ENCODE measurements at regions not wholly inside any gene's neighbourhood (a gene's known extent, or its start where the extent isn't known, plus 50 kb on each side); places are given as distances from the start of the nearest gene placed in this dataset.

DNA sequence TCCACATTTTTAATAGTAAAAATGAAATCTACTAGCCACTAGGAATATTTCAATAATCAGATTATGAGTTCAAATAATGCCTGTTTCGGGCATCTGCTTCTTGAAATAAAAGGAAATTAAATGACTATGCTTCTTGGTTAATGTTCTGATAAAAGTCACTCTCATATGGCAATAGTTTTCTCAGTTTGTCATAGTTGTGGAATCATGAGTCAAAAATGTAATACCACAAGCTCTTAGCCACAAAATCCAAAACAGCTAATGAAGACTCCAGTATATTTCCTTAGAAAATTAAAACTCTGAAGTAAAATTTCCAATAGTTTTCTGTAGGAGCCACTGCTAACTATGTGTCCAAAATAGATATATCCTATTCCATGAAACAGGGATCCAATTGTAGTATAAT, 676.3 kb upstream of the CDH8 start:
- Histone ChIP-seq H2BK120ac (ENCODE audit: low read depth, low read length, poor library complexity, severe bottlenecking) (no peak overlapping the region), H2BK20ac (ENCODE audit: low read depth, low read length, poor library complexity, severe bottlenecking) (no peak overlapping the region), H4K20me1 (ENCODE audit: control insufficient read depth, insufficient read depth, insufficient read length) (no peaks in the 10 kb centered on the region), H3K56ac (ENCODE audit: insufficient read length, low read depth, low read length) (no peak overlapping the region), H3K27ac (ENCODE audit: insufficient read length, low read depth, low read length) (no peak overlapping the region), H2BK15ac (ENCODE audit: low read depth, low read length) (no peak overlapping the region), H3K9ac (ENCODE audit: extremely low read depth, insufficient read length, low read length) (no peak overlapping the region), H3K4me2 (ENCODE audit: insufficient read depth, insufficient read length, low read length) (no peak overlapping the region), H3T11ph (ENCODE audit: low read length) (no peak overlapping the region), H2BK12ac (ENCODE audit: insufficient read length, low read depth, low read length) (no peak overlapping the region), H2AK5ac (ENCODE audit: insufficient read length, low read length) (no peak overlapping the region), H3K14ac (ENCODE audit: insufficient read depth, low read length) (no peak overlapping the region), H3K79me1 (ENCODE audit: insufficient read depth, low read depth, low read length, poor library complexity, severe bottlenecking) (no peaks in the 10 kb centered on the region), H4K8ac (replicated peaks; ENCODE audit: insufficient read length, low read depth, low read length) (no peak overlapping the region), H3K4me1 (ENCODE audit: insufficient read depth, low read length) (no peaks in the 10 kb centered on the region), H2AFZ (ENCODE audit: low read length) (no peak overlapping the region), H4K91ac (ENCODE audit: insufficient read length, low read depth, low read length) (no peak overlapping the region), H3K18ac (ENCODE audit: insufficient read length, low read depth, low read length) (no peak overlapping the region), H3K79me2 (ENCODE audit: insufficient read depth, low read length) (no peaks in the 10 kb centered on the region), H3K23me2 (ENCODE audit: insufficient read length, low read depth, low read length, poor library complexity, severe bottlenecking) (no peaks in the 10 kb centered on the region), H2BK5ac (ENCODE audit: insufficient read length, low read length) (no peak overlapping the region), H4K5ac (ENCODE audit: insufficient read length, low read depth, low read length) (no peak overlapping the region), H3K9me3 (ENCODE audit: control insufficient read depth, low read depth, low read length) (no peaks in the 10 kb centered on the region), H3K4ac (ENCODE audit: low read depth, low read length) (no peak overlapping the region), H3K27me3 (ENCODE audit: insufficient read depth, low read length) (no peaks in the 10 kb centered on the region), H3K23ac (ENCODE audit: insufficient read length, low read depth, low read length) (no peak overlapping the region)
- Mint-ChIP-seq H3K4me3 (no peak overlapping the region), H3K27me3 (ENCODE audit: low read depth) (no peaks in the 10 kb centered on the region), H3K4me1 (peaks cover 3 to 8% of the 10 kb centered on the region in 2 experiments; a peak in 2 of 4 replicates), H3K36me3 (ENCODE audit: insufficient read depth in 1 of 3, low read depth in 3 of 3) (no peaks in the 10 kb centered on the region), H3K9me3 (peaks cover 1% of the 10 kb centered on the region in 2 experiments; a peak in 1 of 5 replicates), H3K27ac (no peak overlapping the region)
- no CpG with 5 or more reads among the region's 1 CpG for WGBS (ENCODE audit: extremely low coverage, insufficient read length, low lambda C conversion rate)
- TF ChIP-seq, protein P1, sequence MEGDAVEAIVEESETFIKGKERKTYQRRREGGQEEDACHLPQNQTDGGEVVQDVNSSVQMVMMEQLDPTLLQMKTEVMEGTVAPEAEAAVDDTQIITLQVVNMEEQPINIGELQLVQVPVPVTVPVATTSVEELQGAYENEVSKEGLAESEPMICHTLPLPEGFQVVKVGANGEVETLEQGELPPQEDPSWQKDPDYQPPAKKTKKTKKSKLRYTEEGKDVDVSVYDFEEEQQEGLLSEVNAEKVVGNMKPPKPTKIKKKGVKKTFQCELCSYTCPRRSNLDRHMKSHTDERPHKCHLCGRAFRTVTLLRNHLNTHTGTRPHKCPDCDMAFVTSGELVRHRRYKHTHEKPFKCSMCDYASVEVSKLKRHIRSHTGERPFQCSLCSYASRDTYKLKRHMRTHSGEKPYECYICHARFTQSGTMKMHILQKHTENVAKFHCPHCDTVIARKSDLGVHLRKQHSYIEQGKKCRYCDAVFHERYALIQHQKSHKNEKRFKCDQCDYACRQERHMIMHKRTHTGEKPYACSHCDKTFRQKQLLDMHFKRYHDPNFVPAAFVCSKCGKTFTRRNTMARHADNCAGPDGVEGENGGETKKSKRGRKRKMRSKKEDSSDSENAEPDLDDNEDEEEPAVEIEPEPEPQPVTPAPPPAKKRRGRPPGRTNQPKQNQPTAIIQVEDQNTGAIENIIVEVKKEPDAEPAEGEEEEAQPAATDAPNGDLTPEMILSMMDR (conservative IDR thresholded peaks at IDR 0.05) = no peak
- DNase-seq = no peak

Measured in H9 (cell line).